HEK293T (cell line): ENCODE measurements at regions not wholly inside any gene's neighbourhood (a gene's known extent, or its start where the extent isn't known, plus 50 kb on each side); places are given as distances from the start of the nearest gene placed in this dataset.

Experiments used
- CTCF ChIA-PET: fragments of 350-600 bp; formaldehyde crosslinking; extraction: SDS; loops from one replicate; lab custom pipeline; 2021; ENCODE audit warnings: antibody characterized with exemption, inconsistent platforms; lab: Yijun Ruan, JAX
- POLR2A ChIA-PET: fragments of 350-600 bp; formaldehyde crosslinking; extraction: SDS; loops from one replicate; lab custom pipeline; 2020; ENCODE audit warnings: antibody characterized with exemption, inconsistent platforms; lab: Yijun Ruan, JAX
- DNase-seq: peaks from one replicate; pipeline ENCODE4 v3.0.0; 2012; ENCODE audit warnings: mixed read lengths; ENCODE audit errors: extremely low spot score
- ARNT ChIP-seq: fragments of 450-650 bp; IDR thresholded peaks from 2 replicates; pipeline ENCODE4 v1.6.1; 2017; ENCODE audit warnings: mild to moderate bottlenecking
- BHLHE40 ChIP-seq: fragments of 450-650 bp; IDR thresholded peaks from 2 replicates; pipeline ENCODE4 v1.6.1; 2016; ENCODE audit warnings: mild to moderate bottlenecking, moderate library complexity, borderline replicate concordance
- CTBP1 ChIP-seq: fragments of 450-650 bp; IDR thresholded peaks from 2 replicates; pipeline ENCODE4 v1.6.1; 2016; ENCODE audit warnings: borderline replicate concordance
- ELF4 ChIP-seq: fragments of 450-650 bp; IDR thresholded peaks from 2 replicates; pipeline ENCODE4 v1.6.1; 2017; ENCODE audit warnings: antibody characterized with exemption
- FOXA1 ChIP-seq: fragments of 450-650 bp; IDR thresholded peaks from 2 replicates; pipeline ENCODE4 v1.6.1; 2016; ENCODE audit warnings: mild to moderate bottlenecking
- FOXK2 ChIP-seq: fragments of 450-650 bp; IDR thresholded peaks from 2 replicates; pipeline ENCODE4 v1.6.1; 2016; ENCODE audit warnings: mild to moderate bottlenecking
- FOXM1 ChIP-seq: fragments of 450-650 bp; IDR thresholded peaks from 2 replicates; pipeline ENCODE4 v1.6.1; 2017; ENCODE audit warnings: mild to moderate bottlenecking, borderline replicate concordance
- HDGF ChIP-seq: fragments of 450-650 bp; IDR thresholded peaks from 2 replicates; pipeline ENCODE4 v1.6.1; 2017; ENCODE audit warnings: antibody characterized with exemption, borderline replicate concordance
- L3MBTL2 ChIP-seq: fragments of 450-650 bp; conservative IDR thresholded peaks from 2 replicates; pipeline ENCODE4 v1.6.1; 2016; ENCODE audit warnings: mild to moderate bottlenecking
- LEF1 ChIP-seq: fragments of 450-650 bp; IDR thresholded peaks from 2 replicates; pipeline ENCODE4 v1.6.1; 2017; ENCODE audit warnings: mild to moderate bottlenecking, borderline replicate concordance
- NFRKB ChIP-seq: fragments of 450-650 bp; IDR thresholded peaks from 2 replicates; pipeline ENCODE4 v1.6.1; 2016; ENCODE audit warnings: mild to moderate bottlenecking, moderate library complexity
- PKNOX1 ChIP-seq: fragments of 450-650 bp; IDR thresholded peaks from 2 replicates; pipeline ENCODE4 v1.6.1; 2016
- SP1 ChIP-seq: fragments of 450-650 bp; IDR thresholded peaks from 2 replicates; pipeline ENCODE4 v1.6.1; 2017
- SUZ12 ChIP-seq: fragments of 450-650 bp; IDR thresholded peaks from 2 replicates; pipeline ENCODE4 v1.6.1; 2016; ENCODE audit warnings: mild to moderate bottlenecking
- TARDBP ChIP-seq: fragments of 450-650 bp; IDR thresholded peaks from 2 replicates; pipeline ENCODE4 v1.6.1; 2016
- ZNF384 ChIP-seq: fragments of 450-650 bp; IDR thresholded peaks from 2 replicates; pipeline ENCODE4 v1.6.1; 2016

GRCh38 chr16:52002026-52002425, 544.9 kb downstream of the TOX3 start:
- ChIA-PET POLR2A (no interaction called here), CTCF (no interaction called here)
- DNase-seq, result no peak
- TF ChIP-seq CTBP1, result no peak
- no peak for TF ChIP-seq PKNOX1
- no peak for TF ChIP-seq FOXM1
- TF ChIP-seq L3MBTL2, result no peak
- no peak for TF ChIP-seq FOXA1
- TF ChIP-seq ZNF384, result no peak
- TF ChIP-seq SUZ12, result no peak
- TF ChIP-seq FOXK2, result no peak
- no peak for TF ChIP-seq HDGF
- TF ChIP-seq LEF1, result no peak
- TF ChIP-seq NFRKB, result no peak
- no peak for TF ChIP-seq BHLHE40
- no peak for TF ChIP-seq ELF4
- no peak for TF ChIP-seq ARNT
- TF ChIP-seq TARDBP, result no peak
- no peak for TF ChIP-seq SP1

GRCh38 chr16:51996516-51996915, 550.4 kb downstream of the TOX3 start:
- no peak for TF ChIP-seq BHLHE40
- TF ChIP-seq ARNT, result no peak
- no peak for TF ChIP-seq PKNOX1
- no peak for TF ChIP-seq FOXK2
- no peak for TF ChIP-seq LEF1
- TF ChIP-seq SP1, result no peak
- no peak for TF ChIP-seq ELF4
- TF ChIP-seq FOXA1, result no peak
- no peak for TF ChIP-seq TARDBP
- no peak for TF ChIP-seq FOXM1
- TF ChIP-seq SUZ12, result no peak
- no peak for TF ChIP-seq HDGF
- TF ChIP-seq L3MBTL2, result no peak
- no peak for TF ChIP-seq ZNF384
- TF ChIP-seq NFRKB, result no peak
- TF ChIP-seq CTBP1, result no peak
- CTCF ChIA-PET, result interaction anchor here (0.7 kb wide), 1 partner anchor 8 kb away, joined by 3 read pairs; no protein-coding TSS in a partner anchor
- no peak for DNase-seq
- POLR2A ChIA-PET, result no interaction called here

GRCh38 chr16:51994597-51994996, 552.3 kb downstream of the TOX3 start:
- no peak for DNase-seq
- POLR2A ChIA-PET, result no interaction called here
- CTCF ChIA-PET, result no interaction called here
- no peak for TF ChIP-seq FOXK2
- no peak for TF ChIP-seq ZNF384
- no peak for TF ChIP-seq BHLHE40
- TF ChIP-seq LEF1, result no peak
- TF ChIP-seq SP1, result no peak
- no peak for TF ChIP-seq FOXM1
- no peak for TF ChIP-seq ARNT
- TF ChIP-seq L3MBTL2, result no peak
- TF ChIP-seq NFRKB, result no peak
- TF ChIP-seq TARDBP, result no peak
- TF ChIP-seq HDGF, result no peak
- TF ChIP-seq CTBP1, result no peak
- TF ChIP-seq PKNOX1, result no peak
- TF ChIP-seq SUZ12, result no peak
- no peak for TF ChIP-seq FOXA1
- no peak for TF ChIP-seq ELF4

- TF ChIP-seq L3MBTL2, result no peak
- no peak for TF ChIP-seq HDGF
- no peak for TF ChIP-seq SP1
- no peak for TF ChIP-seq FOXK2
- TF ChIP-seq FOXM1, result no peak
- no peak for TF ChIP-seq TARDBP
- TF ChIP-seq ZNF384, result no peak
- no peak for TF ChIP-seq CTBP1
- no peak for TF ChIP-seq SUZ12
- TF ChIP-seq PKNOX1, result no peak
- no peak for TF ChIP-seq FOXA1
- no peak for TF ChIP-seq LEF1
- no peak for TF ChIP-seq ARNT
- TF ChIP-seq BHLHE40, result no peak
- no peak for TF ChIP-seq ELF4
- ChIA-PET POLR2A (interaction anchor here (0.6 kb wide), 1 partner anchor 397 kb away, joined by 3 read pairs; no protein-coding TSS in a partner anchor), CTCF (no interaction called here)
Observed at GRCh38 chr16:51989637-51990230, 557.2 kb downstream of the TOX3 start.

GRCh38 chr16:51988977-51989376, 558.0 kb downstream of the TOX3 start:
- TF ChIP-seq PKNOX1 (no peak), ARNT (no peak), CTBP1 (no peak), FOXK2 (no peak), FOXM1 (no peak), NFRKB (no peak), SUZ12 (no peak), BHLHE40 (no peak), FOXA1 (no peak), HDGF (no peak), SP1 (no peak), ELF4 (no peak), ZNF384 (no peak), L3MBTL2 (no peak), TARDBP (no peak), LEF1 (no peak)
- CTCF ChIA-PET, result no interaction called here
- no peak for DNase-seq
- POLR2A ChIA-PET, result no interaction called here

More at GRCh38 chr16:51989637-51990230, 557.2 kb downstream of the TOX3 start:
- DNase-seq, result no peak
